Mammary epithelial cell (primary cell): ENCODE measurements at regions not wholly inside any gene's neighbourhood (a gene's known extent, or its start where the extent isn't known, plus 50 kb on each side); places are given as distances from the start of the nearest gene placed in this dataset.

Source experiments
- EZH2 ChIP-seq: IDR thresholded peaks from 2 replicates; pipeline ENCODE4 v1.6.1; 2012; ENCODE audit warnings: low read length, inconsistent platforms, borderline replicate concordance
- TF ChIP-seq, protein P1 (sequence below), 2 donors: IDR thresholded peaks in 1 of 2; conservative IDR thresholded peaks in 1 of 2; 2 replicates each; pipeline ENCODE4 v1.5.1; 2011 to 2012; ENCODE audit warnings: inconsistent platforms in 2 of 2, low read length in 2 of 2, mild to moderate bottlenecking in 2 of 2, control low read depth in 1 of 2, low read depth in 1 of 2; ENCODE audit not compliant: insufficient read depth in 1 of 2; ENCODE audit errors: extremely low read depth in 1 of 2

DNA sequence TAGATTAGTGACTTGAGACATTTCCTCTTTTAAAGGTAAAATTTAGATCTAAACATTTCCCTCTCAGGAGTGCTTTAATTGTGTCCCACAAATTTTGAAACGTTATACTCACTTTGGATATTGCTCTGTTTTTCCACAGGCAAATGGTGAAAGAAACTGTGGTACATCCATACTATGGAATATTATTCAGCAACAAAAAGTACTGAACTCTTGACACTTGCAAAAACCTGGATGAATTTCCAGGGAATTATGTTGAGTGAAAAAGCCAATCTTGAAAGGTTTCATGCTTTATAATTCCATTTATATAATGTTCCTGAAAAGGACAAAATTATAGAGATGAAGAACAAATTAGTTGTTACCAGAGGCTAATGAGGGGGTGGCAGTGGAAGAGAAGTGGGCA lies 153.3 kb upstream of the SVIL start:
- TF ChIP-seq, protein P1, sequence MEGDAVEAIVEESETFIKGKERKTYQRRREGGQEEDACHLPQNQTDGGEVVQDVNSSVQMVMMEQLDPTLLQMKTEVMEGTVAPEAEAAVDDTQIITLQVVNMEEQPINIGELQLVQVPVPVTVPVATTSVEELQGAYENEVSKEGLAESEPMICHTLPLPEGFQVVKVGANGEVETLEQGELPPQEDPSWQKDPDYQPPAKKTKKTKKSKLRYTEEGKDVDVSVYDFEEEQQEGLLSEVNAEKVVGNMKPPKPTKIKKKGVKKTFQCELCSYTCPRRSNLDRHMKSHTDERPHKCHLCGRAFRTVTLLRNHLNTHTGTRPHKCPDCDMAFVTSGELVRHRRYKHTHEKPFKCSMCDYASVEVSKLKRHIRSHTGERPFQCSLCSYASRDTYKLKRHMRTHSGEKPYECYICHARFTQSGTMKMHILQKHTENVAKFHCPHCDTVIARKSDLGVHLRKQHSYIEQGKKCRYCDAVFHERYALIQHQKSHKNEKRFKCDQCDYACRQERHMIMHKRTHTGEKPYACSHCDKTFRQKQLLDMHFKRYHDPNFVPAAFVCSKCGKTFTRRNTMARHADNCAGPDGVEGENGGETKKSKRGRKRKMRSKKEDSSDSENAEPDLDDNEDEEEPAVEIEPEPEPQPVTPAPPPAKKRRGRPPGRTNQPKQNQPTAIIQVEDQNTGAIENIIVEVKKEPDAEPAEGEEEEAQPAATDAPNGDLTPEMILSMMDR (conservative IDR thresholded peaks at IDR 0.05 in 1 of 2, IDR thresholded peaks at IDR 0.05 in 1 of 2; ENCODE audit: extremely low read depth in 1 of 2, insufficient read depth in 1 of 2, low read depth in 1 of 2, low read length in 2 of 2) = no peak
- no peak for TF ChIP-seq EZH2
